ENCODE measurements at regions not wholly inside any gene's neighbourhood (a gene's known extent, or its start where the extent isn't known, plus 50 kb on each side); places are given as distances from the start of the nearest gene placed in this dataset.

GRCh38 chr18:41752826-41753225, 202.2 kb upstream of the PIK3C3 start:
- DNase-seq: no peak
- H3K9me3 ChIP-seq: no peaks in the 10 kb centered on the region
- no peak for ATAC-seq
- H3K36me3 ChIP-seq: no peaks in the 10 kb centered on the region
- H3K4me1 ChIP-seq: no peaks in the 10 kb centered on the region
- 93 to 96% (median 94%) methylated on average over 6 of the region's 6 CpGs for WGBS, 4 donors
- TF ChIP-seq POLR2A (IDR thresholded peaks at IDR 0.05): no peak
- TF ChIP-seq, protein P1, sequence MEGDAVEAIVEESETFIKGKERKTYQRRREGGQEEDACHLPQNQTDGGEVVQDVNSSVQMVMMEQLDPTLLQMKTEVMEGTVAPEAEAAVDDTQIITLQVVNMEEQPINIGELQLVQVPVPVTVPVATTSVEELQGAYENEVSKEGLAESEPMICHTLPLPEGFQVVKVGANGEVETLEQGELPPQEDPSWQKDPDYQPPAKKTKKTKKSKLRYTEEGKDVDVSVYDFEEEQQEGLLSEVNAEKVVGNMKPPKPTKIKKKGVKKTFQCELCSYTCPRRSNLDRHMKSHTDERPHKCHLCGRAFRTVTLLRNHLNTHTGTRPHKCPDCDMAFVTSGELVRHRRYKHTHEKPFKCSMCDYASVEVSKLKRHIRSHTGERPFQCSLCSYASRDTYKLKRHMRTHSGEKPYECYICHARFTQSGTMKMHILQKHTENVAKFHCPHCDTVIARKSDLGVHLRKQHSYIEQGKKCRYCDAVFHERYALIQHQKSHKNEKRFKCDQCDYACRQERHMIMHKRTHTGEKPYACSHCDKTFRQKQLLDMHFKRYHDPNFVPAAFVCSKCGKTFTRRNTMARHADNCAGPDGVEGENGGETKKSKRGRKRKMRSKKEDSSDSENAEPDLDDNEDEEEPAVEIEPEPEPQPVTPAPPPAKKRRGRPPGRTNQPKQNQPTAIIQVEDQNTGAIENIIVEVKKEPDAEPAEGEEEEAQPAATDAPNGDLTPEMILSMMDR (IDR thresholded peaks at IDR 0.05): no peak
- intact Hi-C loops (cut with DNase I): loop anchor here in 1 of 10 donors (10.0 kb wide), 1 partner anchor 62 kb away; no protein-coding TSS in a partner anchor
- no peak overlapping the region for H3K27ac ChIP-seq
- H3K4me3 ChIP-seq: no peak overlapping the region
- no peaks in the 10 kb centered on the region for H3K27me3 ChIP-seq

DNA sequence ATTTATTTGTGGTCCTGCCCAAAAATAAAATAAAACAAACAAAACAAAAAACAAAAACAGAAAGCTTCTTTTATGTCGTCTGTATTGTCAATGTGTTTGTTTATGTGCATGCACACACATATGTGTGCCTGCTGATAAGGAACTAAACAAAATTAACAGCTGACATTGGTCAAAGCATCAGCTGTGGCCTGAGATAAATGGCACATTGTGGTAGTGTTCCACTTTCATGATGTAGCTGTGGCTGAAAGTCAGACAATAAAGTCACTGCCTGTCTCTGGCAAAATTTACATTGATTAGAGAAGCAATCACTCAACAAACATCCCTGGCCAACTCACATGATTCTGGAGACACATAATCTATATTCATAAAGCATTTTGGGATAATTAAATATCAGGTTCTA, 203.4 kb upstream of the PIK3C3 start:
- intact Hi-C loops (cut with DNase I): loop anchor here in 1 of 10 donors (10.0 kb wide), 1 partner anchor 63 kb away; no protein-coding TSS in a partner anchor
- WGBS, 4 donors: 57 to 63% (median 61%) methylated on average over 1 of the region's 1 CpG
- Histone ChIP-seq H3K4me1 (no peaks in the 10 kb centered on the region), H3K36me3 (no peaks in the 10 kb centered on the region), H3K9me3 (no peaks in the 10 kb centered on the region), H3K27me3 (no peaks in the 10 kb centered on the region), H3K27ac (no peak overlapping the region), H3K4me3 (no peak overlapping the region)
- ATAC-seq (no peak), DNase-seq (no peak)
- no peak for TF ChIP-seq POLR2A (IDR thresholded peaks at IDR 0.05)
- TF ChIP-seq, protein P1 (IDR thresholded peaks at IDR 0.05): no peak

DNA sequence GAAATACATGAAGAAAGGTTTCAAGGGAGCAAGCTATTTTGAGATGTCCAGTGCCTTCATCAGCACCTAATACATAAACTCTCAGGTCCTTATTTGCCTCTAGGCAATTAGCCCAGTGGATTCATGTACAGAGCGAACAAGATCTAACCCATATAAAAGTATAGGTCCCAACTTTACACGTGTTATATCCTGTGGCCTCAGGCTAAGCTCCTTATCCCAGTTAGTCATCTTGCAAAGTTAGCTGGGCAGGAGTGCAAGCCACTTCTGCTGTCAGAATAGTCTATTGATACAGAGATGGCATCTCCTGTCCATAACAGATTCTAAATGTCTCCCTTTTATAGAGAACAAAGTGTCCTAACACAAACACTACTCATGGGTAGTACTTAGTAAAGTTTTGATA, 203.9 kb upstream of the PIK3C3 start:
- H3K27me3 ChIP-seq: no peaks in the 10 kb centered on the region
- H3K27ac ChIP-seq: no peak overlapping the region
- DNase-seq (no peak), ATAC-seq (no peak)
- H3K4me3 ChIP-seq: no peak overlapping the region
- H3K4me1 ChIP-seq: no peaks in the 10 kb centered on the region
- intact Hi-C loops (cut with DNase I): loop anchor here in 1 of 10 donors (10.0 kb wide), 1 partner anchor 64 kb away; no protein-coding TSS in a partner anchor
- H3K36me3 ChIP-seq: no peaks in the 10 kb centered on the region
- TF ChIP-seq POLR2A (IDR thresholded peaks at IDR 0.05): no peak
- TF ChIP-seq, protein P1 (IDR thresholded peaks at IDR 0.05): no peak
- WGBS, 4 donors: 88 to 100% (median 89%) methylated on average over 2 of the region's 2 CpGs
- H3K9me3 ChIP-seq: no peaks in the 10 kb centered on the region

DNA sequence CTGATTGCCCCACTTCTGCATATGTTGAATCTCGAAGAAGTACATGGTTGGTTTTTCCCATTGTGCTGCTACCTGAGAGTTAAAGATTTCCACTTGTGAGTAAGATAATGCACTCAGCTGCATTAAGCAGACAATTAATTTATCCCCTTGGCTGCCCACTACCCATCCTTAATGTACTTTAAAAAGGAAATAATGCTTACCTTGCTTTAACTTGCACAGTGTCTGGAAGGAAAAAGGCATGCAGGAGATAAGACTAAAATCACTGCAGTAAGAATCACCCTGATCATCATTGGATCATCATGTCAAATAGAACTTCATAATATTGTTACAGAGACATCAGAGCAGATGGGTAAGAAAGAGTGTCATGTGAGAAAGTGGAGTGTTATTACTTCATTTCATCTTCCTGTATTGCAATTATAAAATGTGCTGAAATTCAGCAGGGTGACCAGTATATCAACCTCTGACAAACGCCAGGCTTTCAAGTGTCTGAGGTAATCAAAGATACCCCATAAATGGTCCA, 207.3 kb upstream of the PIK3C3 start:
- Histone ChIP-seq H3K36me3 (no peaks in the 10 kb centered on the region), H3K9me3 (no peaks in the 10 kb centered on the region), H3K27ac (no peak overlapping the region), H3K4me1 (no peaks in the 10 kb centered on the region), H3K27me3 (no peaks in the 10 kb centered on the region), H3K4me3 (no peak overlapping the region)
- DNase-seq: no peak
- intact Hi-C loops (cut with DNase I): loop anchor here in 1 of 10 donors (5.0 to 10.0 kb wide), 2 partner anchors 355 to 813 kb away; no protein-coding TSS in a partner anchor
- no peak for ATAC-seq
- 61 to 74% (median 71%) methylated on average over 2 of the region's 2 CpGs for WGBS, 4 donors
- TF ChIP-seq POLR2A (IDR thresholded peaks at IDR 0.05): no peak
- TF ChIP-seq, protein P1 (IDR thresholded peaks at IDR 0.05): no peak
